Esophagus muscularis mucosa (tissue), 4 donors: ENCODE measurements at regions not wholly inside any gene's neighbourhood (a gene's known extent, or its start where the extent isn't known, plus 50 kb on each side); places are given as distances from the start of the nearest gene placed in this dataset.
"Not testable (repeated sequence)": the region's sequence is repeated elsewhere in the genome, so short reads cannot be mapped to it uniquely, and the experiment has no call there.

Experiments
- DNase-seq: peaks from one replicate; pipeline ENCODE4 v3.0.0-alpha.2; 2017; ENCODE audit errors: extremely low spot score
- H3K27ac ChIP-seq, 4 donors: fragments of 200-600 bp; sonication (generic); replicated peaks in 1 of 4; 1 replicate in 3 of 4; 2 replicates in 1 of 4; pipeline ENCODE4 v1.5.1; 2016 to 2019; ENCODE audit warnings: mild to moderate bottlenecking in 1 of 4
- H3K27me3 ChIP-seq, 4 donors: fragments of 200-600 bp; sonication (generic); one replicate each; pipeline versions ENCODE4 v1.5.1 to v1.6.0; 2016 to 2019
- H3K36me3 ChIP-seq, 4 donors: fragments of 200-600 bp; sonication (generic); one replicate each; pipeline ENCODE4 v1.5.1; 2016 to 2019
- H3K4me1 ChIP-seq, 4 donors: fragments of 200-600 bp; sonication (generic); one replicate each; pipeline ENCODE4 v1.5.1; 2016 to 2019
- H3K4me3 ChIP-seq, 4 donors: fragments of 200-600 bp; sonication (generic); 1 replicate in 2 of 4; 2 replicates in 2 of 4; pipeline ENCODE4 v1.5.1; 2016 to 2019; ENCODE audit warnings: mild to moderate bottlenecking in 4 of 4, moderate library complexity in 1 of 4
- H3K9me3 ChIP-seq, 4 donors: fragments of 200-600 bp; sonication (generic); 1 replicate in 3 of 4; 2 replicates in 1 of 4; pipeline ENCODE4 v1.5.1; 2016 to 2019
- CTCF ChIP-seq, 3 experiments: fragments of 200-600 bp in 2 of 3; fragments of 450-650 bp in 1 of 3; sonication (generic) in 2 of 3; IDR thresholded peaks; one replicate each; pipeline ENCODE4 v1.5.1; 2017 to 2019; ENCODE audit warnings: antibody characterized with exemption in 3 of 3, mild to moderate bottlenecking in 2 of 3, moderate library complexity in 1 of 3
- EP300 ChIP-seq: sonication (generic); formaldehyde crosslinking; IDR thresholded peaks from one replicate; pipeline ENCODE4 v1.6.1; 2017; ENCODE audit warnings: antibody characterized with exemption
- POLR2A ChIP-seq: fragments of 450-650 bp; IDR thresholded peaks from one replicate; pipeline ENCODE4 v1.6.1; 2017; ENCODE audit warnings: antibody characterized with exemption, moderate library complexity, mild to moderate bottlenecking, low read depth
- POLR2AphosphoS5 ChIP-seq, 2 donors: sonication (generic); formaldehyde crosslinking; IDR thresholded peaks; one replicate each; pipeline ENCODE4 v1.6.1; 2017; ENCODE audit warnings: antibody characterized with exemption in 2 of 2
- WGBS: methylation state at CpG from one replicate; pipeline ENCODE4 v1.1.5; 2018; 5-methylcytosine and 5-hydroxymethylcytosine counted together
- intact Hi-C: fragments of 100-400 bp; cut with DNase I; formaldehyde crosslinking; loops from one replicate; pipeline ENCODE4 v1.15.1; 2023

GRCh38 chr2:66169076-66169475 is 265.8 kb upstream of the MEIS1 start:
- Histone ChIP-seq H3K36me3 (no peaks in the 10 kb centered on the region), H3K9me3 (no peaks in the 10 kb centered on the region), H3K27ac (no peak overlapping the region), H3K4me1 (peaks cover 0 to 6% (median 0%) of the 10 kb centered on the region in 4 donors), H3K4me3 (no peak overlapping the region), H3K27me3 (no peaks in the 10 kb centered on the region)
- no peak for DNase-seq
- WGBS, result 83% methylated on average over 3 of the region's 3 CpGs
- intact Hi-C loops, result no loop called here
- TF ChIP-seq CTCF (IDR thresholded peaks at IDR 0.05) (no peak), POLR2AphosphoS5 (IDR thresholded peaks at IDR 0.05) (no peak), POLR2A (no peak), EP300 (no peak)

GRCh38 chr2:66164470-66164869 is 270.5 kb upstream of the MEIS1 start:
- WGBS, result 85% methylated on average over 4 of the region's 4 CpGs
- no peaks in the 10 kb centered on the region for H3K27me3 ChIP-seq
- peaks cover 0 to 6% (median 0%) of the 10 kb centered on the region in 4 donors for H3K4me1 ChIP-seq
- DNase-seq, result no peak
- intact Hi-C loops, result no loop called here
- TF ChIP-seq POLR2AphosphoS5 (IDR thresholded peaks at IDR 0.05) (no peak), CTCF (IDR thresholded peaks at IDR 0.05) (no peak), POLR2A (no peak), EP300 (no peak)
- no peaks in the 10 kb centered on the region for H3K9me3 ChIP-seq
- no peaks in the 10 kb centered on the region for H3K36me3 ChIP-seq
- no peak overlapping the region for H3K4me3 ChIP-seq
- no peak overlapping the region for H3K27ac ChIP-seq

GRCh38 chr2:66156171-66156570 is 278.8 kb upstream of the MEIS1 start:
- WGBS, result 72% methylated on average over 1 of the region's 1 CpG
- TF ChIP-seq CTCF (IDR thresholded peaks at IDR 0.05) (no peak), POLR2AphosphoS5 (IDR thresholded peaks at IDR 0.05) (no peak), POLR2A (no peak), EP300 (no peak)
- H3K4me1 ChIP-seq, result no peaks in the 10 kb centered on the region

GRCh38 chr2:66153941-66154340 is 281.0 kb upstream of the MEIS1 start:
- intact Hi-C loops, result no loop called here
- TF ChIP-seq POLR2AphosphoS5 (IDR thresholded peaks at IDR 0.05), result no peak
- TF ChIP-seq POLR2A, result no peak
- no peak for TF ChIP-seq CTCF (IDR thresholded peaks at IDR 0.05)
- TF ChIP-seq EP300, result no peak

More at GRCh38 chr2:66156171-66156570, 278.8 kb upstream of the MEIS1 start:
- Histone ChIP-seq H3K4me3 (no peak overlapping the region), H3K36me3 (no peaks in the 10 kb centered on the region), H3K27ac (no peak overlapping the region), H3K9me3 (peaks cover 0 to 26% (median 19%) of the 10 kb centered on the region in 4 donors), H3K27me3 (no peaks in the 10 kb centered on the region)
- intact Hi-C loops, result no loop called here
- DNase-seq, result no peak

GRCh38 chr2:66145490-66145889 is 289.4 kb upstream of the MEIS1 start:
- Histone ChIP-seq H3K4me3 (no peak overlapping the region), H3K27me3 (no peaks in the 10 kb centered on the region), H3K27ac (no peak overlapping the region), H3K4me1 (no peaks in the 10 kb centered on the region), H3K36me3 (no peaks in the 10 kb centered on the region), H3K9me3 (peaks cover 0 to 7% (median 3%) of the 10 kb centered on the region in 4 donors)
- WGBS, result 65% methylated on average over 2 of the region's 2 CpGs
- intact Hi-C loops, result no loop called here
- TF ChIP-seq POLR2AphosphoS5 (IDR thresholded peaks at IDR 0.05) (no peak), POLR2A (no peak), EP300 (no peak), CTCF (IDR thresholded peaks at IDR 0.05) (no peak)
- DNase-seq, result no peak

More at GRCh38 chr2:66153941-66154340, 281.0 kb upstream of the MEIS1 start:
- no peak overlapping the region for H3K27ac ChIP-seq
- 96% methylated on average over 1 of the region's 1 CpG for WGBS
- no peak overlapping the region for H3K4me3 ChIP-seq
- H3K36me3 ChIP-seq, result no peaks in the 10 kb centered on the region
- DNase-seq, result no peak
- no peaks in the 10 kb centered on the region for H3K27me3 ChIP-seq
- no peaks in the 10 kb centered on the region for H3K4me1 ChIP-seq
- H3K9me3 ChIP-seq, result peaks cover 0 to 33% (median 22%) of the 10 kb centered on the region in 4 donors

GRCh38 chr2:66144324-66144723 is 290.6 kb upstream of the MEIS1 start:
- H3K27me3 ChIP-seq, H3K4me3 ChIP-seq, H3K36me3 ChIP-seq, DNase-seq, H3K27ac ChIP-seq, H3K9me3 ChIP-seq, H3K4me1 ChIP-seq, intact Hi-C loops: not testable (repeated sequence)
- WGBS, result 93% methylated on average over 7 of the region's 7 CpGs
